ENCODE measurements at regions not wholly inside any gene's neighbourhood (a gene's known extent, or its start where the extent isn't known, plus 50 kb on each side); places are given as distances from the start of the nearest gene placed in this dataset.

GRCh38 chr6:137983269-137983668 lies 116.2 kb downstream of the TNFAIP3 start:
- H3K36me3 ChIP-seq (ENCODE audit: control insufficient read depth in 2 of 2, extremely low read depth in 1 of 2, insufficient read depth in 2 of 2, low read length in 2 of 2), result no peaks in the 10 kb centered on the region
- no peak overlapping the region for H3K9ac ChIP-seq (ENCODE audit: control insufficient read depth, extremely low read depth, insufficient read depth, low read length)
- dilution Hi-C loops (cut with MboI; ENCODE audit: extremely low pct_ligation_motif_present, low sequenced_read_pairs), result no loop called here
- H3K4me1 ChIP-seq (ENCODE audit: control insufficient read depth, extremely low read depth, insufficient read depth, low read length), result peaks cover 6% of the 10 kb centered on the region
- H3K4me2 ChIP-seq (ENCODE audit: control insufficient read depth, extremely low read depth, insufficient read depth, low read depth, low read length), result no peak overlapping the region
- DNase-seq (ENCODE audit: low read depth, low spot score), result no peak
- no peaks in the 10 kb centered on the region for H3K79me2 ChIP-seq (ENCODE audit: control insufficient read depth, insufficient read depth, low read length)
- H3K27ac ChIP-seq (ENCODE audit: control insufficient read depth, insufficient read depth, low read length), result no peak overlapping the region
- H3K4me3 ChIP-seq (ENCODE audit: control insufficient read depth in 2 of 3, extremely low read depth in 1 of 3, insufficient read depth in 2 of 3, low read depth in 1 of 3, low read length in 3 of 3), result no peak overlapping the region
- FAIRE-seq, result no peak
- TF ChIP-seq, protein P1, sequence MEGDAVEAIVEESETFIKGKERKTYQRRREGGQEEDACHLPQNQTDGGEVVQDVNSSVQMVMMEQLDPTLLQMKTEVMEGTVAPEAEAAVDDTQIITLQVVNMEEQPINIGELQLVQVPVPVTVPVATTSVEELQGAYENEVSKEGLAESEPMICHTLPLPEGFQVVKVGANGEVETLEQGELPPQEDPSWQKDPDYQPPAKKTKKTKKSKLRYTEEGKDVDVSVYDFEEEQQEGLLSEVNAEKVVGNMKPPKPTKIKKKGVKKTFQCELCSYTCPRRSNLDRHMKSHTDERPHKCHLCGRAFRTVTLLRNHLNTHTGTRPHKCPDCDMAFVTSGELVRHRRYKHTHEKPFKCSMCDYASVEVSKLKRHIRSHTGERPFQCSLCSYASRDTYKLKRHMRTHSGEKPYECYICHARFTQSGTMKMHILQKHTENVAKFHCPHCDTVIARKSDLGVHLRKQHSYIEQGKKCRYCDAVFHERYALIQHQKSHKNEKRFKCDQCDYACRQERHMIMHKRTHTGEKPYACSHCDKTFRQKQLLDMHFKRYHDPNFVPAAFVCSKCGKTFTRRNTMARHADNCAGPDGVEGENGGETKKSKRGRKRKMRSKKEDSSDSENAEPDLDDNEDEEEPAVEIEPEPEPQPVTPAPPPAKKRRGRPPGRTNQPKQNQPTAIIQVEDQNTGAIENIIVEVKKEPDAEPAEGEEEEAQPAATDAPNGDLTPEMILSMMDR (optimal IDR thresholded peaks at IDR 0.05 in 1 of 3, IDR thresholded peaks at IDR 0.05 in 1 of 3, conservative IDR thresholded peaks at IDR 0.05 in 1 of 3; ENCODE audit: extremely low read depth in 1 of 3, insufficient read depth in 2 of 3, low read length in 3 of 3), result no peak
- no peak for TF ChIP-seq EZH2 (IDR thresholded peaks at IDR 0.05; ENCODE audit: low read length)
- H3K9me3 ChIP-seq (ENCODE audit: control insufficient read depth, low read depth, low read length), result no peaks in the 10 kb centered on the region
- H3K9me1 ChIP-seq (ENCODE audit: control insufficient read depth, extremely low read depth, insufficient read depth, low read length), result no peaks in the 10 kb centered on the region
- H4K20me1 ChIP-seq (ENCODE audit: control insufficient read depth, extremely low read depth, insufficient read depth, low read length), result no peaks in the 10 kb centered on the region
- no peaks in the 10 kb centered on the region for H3K27me3 ChIP-seq (ENCODE audit: control insufficient read depth, extremely low read depth, insufficient read depth, low read length)
- H2AFZ ChIP-seq (ENCODE audit: control insufficient read depth, low read length), result no peak overlapping the region

GRCh38 chr6:137989664-137990063 lies 117.6 kb downstream of the PERP start:
- Histone ChIP-seq H3K36me3 (ENCODE audit: control insufficient read depth in 2 of 2, extremely low read depth in 1 of 2, insufficient read depth in 2 of 2, low read length in 2 of 2) (no peaks in the 10 kb centered on the region), H3K27me3 (ENCODE audit: control insufficient read depth, extremely low read depth, insufficient read depth, low read length) (no peaks in the 10 kb centered on the region), H3K9me1 (ENCODE audit: control insufficient read depth, extremely low read depth, insufficient read depth, low read length) (no peaks in the 10 kb centered on the region), H3K79me2 (ENCODE audit: control insufficient read depth, insufficient read depth, low read length) (no peaks in the 10 kb centered on the region), H3K9me3 (ENCODE audit: control insufficient read depth, low read depth, low read length) (no peaks in the 10 kb centered on the region), H2AFZ (ENCODE audit: control insufficient read depth, low read length) (no peak overlapping the region), H3K27ac (ENCODE audit: control insufficient read depth, insufficient read depth, low read length) (no peak overlapping the region), H3K4me2 (ENCODE audit: control insufficient read depth, extremely low read depth, insufficient read depth, low read depth, low read length) (no peak overlapping the region), H3K9ac (ENCODE audit: control insufficient read depth, extremely low read depth, insufficient read depth, low read length) (no peak overlapping the region), H3K4me3 (ENCODE audit: control insufficient read depth in 2 of 3, extremely low read depth in 1 of 3, insufficient read depth in 2 of 3, low read depth in 1 of 3, low read length in 3 of 3) (no peak overlapping the region), H4K20me1 (ENCODE audit: control insufficient read depth, extremely low read depth, insufficient read depth, low read length) (no peaks in the 10 kb centered on the region), H3K4me1 (ENCODE audit: control insufficient read depth, extremely low read depth, insufficient read depth, low read length) (peaks cover 8% of the 10 kb centered on the region)
- FAIRE-seq (no peak), DNase-seq (ENCODE audit: low read depth, low spot score) (no peak)
- dilution Hi-C loops (cut with MboI; ENCODE audit: extremely low pct_ligation_motif_present, low sequenced_read_pairs), result no loop called here
- TF ChIP-seq, protein P1 (optimal IDR thresholded peaks at IDR 0.05 in 1 of 3, IDR thresholded peaks at IDR 0.05 in 1 of 3, conservative IDR thresholded peaks at IDR 0.05 in 1 of 3; ENCODE audit: extremely low read depth in 1 of 3, insufficient read depth in 2 of 3, low read length in 3 of 3), result no peak
- no peak for TF ChIP-seq EZH2 (IDR thresholded peaks at IDR 0.05; ENCODE audit: low read length)
